Femur (tissue), 1 donor: ENCODE measurements at regions not wholly inside any gene's neighbourhood (a gene's known extent, or its start where the extent isn't known, plus 50 kb on each side); places are given as distances from the start of the nearest gene placed in this dataset.
A peak's percentile ranks its signal among the peaks of the same experiment; 100 is the strongest.

Experiments used
- DNase-seq: peaks from one replicate; pipeline ENCODE4 v3.0.0-alpha.2; 2017

DNA sequence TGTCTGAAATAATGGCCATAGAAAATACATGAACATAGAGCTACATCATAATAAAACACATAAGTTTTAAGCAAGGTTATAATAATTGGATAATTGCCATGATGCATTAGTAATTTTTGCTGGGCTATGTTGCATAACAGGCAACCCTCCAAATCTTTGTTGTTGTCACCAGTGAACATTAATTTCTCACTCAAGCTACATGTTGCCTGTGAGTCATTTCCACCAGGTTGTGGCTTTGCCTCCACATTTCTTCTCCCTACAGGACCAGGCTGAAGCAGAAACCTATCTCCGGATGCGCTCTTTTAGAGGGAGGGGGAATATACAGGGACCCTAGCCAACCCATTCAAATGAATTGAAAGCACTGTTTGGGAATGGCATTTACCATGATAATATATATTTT lies 347.7 kb downstream of the GABRG1 start:
- DNase-seq = no peak

DNA sequence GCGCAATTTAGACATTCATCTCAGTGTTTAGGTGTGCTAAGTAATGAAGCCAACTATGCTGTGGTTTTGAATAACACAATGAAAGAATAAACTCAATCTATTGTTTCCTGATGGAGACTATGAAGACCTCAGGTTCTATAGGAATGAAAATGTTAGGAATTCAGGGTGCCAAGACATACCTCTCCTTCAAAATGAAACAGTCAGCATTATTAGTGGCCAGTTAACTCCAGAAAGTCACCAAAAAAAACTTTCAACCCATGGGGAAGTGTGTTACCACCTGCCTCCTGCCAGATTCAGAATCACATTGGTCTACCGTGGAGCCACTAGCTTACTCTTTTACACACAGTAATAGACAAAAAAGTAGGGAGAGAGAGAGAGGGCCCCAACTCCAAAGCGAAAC lies 352.9 kb downstream of the GABRG1 start:
- no peak for DNase-seq

DNA sequence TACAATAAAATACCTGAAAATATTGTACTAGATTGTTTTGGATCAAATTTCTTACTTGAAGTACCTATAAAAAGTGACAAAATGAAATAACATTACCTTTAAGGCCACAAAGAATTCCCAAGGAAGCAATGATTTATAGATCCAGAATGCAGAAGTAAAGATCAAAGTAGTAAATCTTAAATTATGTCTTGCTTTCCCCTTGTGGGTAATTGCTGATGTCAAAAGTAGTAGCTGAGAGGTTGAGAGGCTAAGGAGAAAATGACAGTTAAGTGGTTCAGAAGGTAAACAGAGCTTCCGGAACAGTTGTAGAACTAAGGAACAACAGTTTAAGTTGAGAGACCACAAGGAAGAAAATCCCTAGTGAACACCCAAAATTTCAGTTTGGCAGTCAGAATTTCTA lies 358.3 kb downstream of the GABRG1 start:
- no peak for DNase-seq

DNA sequence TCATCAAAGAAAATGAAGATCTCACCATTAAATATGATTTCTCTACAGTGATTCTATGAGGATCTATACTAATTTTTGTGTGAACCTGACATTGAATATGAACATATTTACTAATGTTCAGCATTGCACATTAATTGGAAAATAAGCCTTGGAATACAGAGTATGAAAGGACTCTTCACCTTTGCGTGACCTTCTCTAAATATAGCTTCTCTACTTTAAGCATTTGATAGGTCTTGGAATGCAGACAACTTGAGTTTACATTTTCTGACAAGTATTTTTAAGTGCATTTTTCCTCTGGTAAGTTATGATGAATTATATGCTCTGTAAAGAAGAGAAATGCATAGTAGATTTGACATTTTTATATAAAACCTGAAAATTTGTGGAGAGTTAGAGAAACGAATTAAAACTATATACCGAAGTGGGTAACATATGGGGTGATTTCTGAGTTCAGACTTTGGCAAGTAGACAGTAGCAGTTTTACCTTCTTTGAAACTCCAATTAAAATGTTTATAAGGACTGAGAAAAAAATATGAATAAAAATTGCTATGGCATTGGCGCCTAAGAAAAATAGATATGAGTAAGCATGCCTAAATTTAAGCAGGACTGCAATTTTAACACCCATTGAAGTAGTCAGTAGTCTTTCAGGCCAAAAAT lies 371.9 kb downstream of the GABRG1 start:
- DNase-seq = no peak

DNA sequence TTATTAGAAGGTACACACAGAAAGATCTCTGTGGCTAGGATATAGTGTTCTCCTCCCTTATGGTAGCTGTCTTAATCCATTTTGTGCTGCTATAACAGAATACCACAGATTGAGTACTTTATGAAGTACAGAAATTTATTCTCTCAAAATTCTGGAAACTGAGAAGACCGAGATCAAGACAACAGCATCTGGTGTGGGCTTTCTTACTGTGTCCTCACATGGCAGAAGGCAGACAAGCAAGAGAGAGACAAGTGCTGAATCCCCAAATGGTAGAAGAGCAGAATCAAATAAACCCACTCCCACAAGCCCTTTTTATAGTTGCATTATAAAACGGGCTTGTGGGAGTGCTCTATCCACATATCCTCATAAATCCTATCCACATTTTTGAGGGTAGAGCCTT lies 373.1 kb downstream of the GABRG1 start:
- no peak for DNase-seq

DNA sequence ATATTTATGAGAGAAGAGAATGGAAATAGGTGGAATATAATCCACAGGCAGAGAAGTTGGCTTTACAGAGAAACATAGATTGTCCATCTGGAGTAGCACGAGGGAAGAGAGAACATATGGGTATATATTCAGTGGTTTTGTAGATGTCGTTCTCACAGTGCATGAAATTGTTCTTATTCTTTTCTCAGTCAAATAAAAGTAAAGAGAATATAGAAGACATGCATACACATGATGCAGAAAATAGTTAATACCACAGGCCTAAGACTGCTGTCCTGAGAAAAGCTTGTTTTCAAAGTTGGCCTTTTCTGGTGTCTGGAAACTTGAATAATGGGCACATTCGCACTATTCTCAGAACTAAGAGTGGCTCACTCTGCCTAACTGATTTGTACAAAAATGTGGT lies 378.1 kb downstream of the GABRG1 start:
- no peak for DNase-seq

DNA sequence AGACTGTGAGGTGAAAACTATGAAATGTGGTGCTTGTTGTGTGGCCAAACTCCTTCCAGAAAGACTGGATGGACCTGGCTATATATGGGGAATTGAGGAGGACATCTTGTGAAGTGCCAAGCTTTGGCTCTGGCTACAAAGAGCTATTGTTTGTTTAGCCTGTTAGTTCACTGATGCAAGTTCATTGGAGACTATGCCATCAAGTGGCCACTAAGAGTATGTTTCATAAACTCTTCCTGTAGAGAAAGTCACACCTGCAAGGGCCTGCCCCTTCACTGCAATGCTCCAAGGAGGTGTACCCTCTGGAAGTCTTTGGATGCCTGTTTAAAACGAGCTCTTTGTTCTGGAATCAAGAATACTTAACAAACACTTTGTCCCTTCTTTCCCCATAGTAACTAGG lies 382.0 kb downstream of the GABRG1 start:
- no peak for DNase-seq

DNA sequence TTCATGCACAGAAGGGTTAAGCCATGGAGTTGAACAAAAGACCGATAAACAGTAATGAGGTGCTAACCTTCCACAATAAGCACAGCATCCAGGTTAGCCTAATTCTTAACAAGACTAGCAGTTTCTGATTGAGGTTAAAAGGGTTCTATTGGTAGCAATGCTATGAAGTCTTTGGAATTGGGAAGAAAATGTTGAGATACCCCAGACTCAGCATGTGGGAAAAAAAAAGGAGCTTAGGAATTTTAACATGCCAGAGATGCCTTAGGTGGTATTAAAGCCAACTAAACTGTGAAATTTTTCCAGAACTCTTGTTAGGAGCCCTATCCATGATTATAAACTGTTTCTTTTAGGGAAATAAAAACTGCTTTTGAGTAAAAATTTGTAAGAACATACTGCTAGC lies 391.7 kb downstream of the GABRG1 start:
- no peak for DNase-seq

DNA sequence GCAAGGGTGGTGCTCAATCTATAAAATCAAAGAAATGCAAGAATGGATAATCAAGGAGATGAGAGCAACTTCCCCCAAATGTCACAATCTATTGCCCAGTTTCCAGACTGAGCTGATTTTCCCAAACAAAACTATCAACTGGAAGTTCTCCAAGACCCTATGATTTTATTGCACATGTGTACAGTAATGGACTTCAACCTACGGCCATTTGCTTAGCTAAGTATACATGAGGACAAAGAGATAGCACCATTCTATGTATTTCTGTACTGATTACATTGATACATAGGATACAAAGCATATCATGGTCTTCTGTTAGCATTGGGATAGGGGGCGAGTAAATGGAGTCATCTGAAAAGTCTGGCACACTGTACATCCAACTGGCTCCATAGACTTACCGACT lies 407.8 kb downstream of the GABRG1 start:
- no peak for DNase-seq

DNA sequence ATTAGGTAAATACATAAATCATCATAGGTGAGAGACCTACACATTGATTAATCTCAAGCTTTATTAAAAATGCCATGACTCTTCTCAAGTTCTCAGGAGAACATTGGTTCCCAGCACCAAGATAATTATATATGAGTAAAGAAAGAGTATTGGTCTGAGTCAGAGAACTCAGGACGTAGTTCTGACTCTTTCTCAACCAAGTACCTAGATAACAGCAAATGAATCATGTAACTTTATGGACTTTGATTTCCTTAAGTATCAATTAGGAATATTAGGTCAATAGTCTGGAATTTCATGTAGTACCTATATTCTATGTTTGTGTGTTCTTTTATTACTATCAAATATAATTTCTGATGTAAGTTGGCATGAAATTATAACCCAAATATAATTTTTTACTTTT lies 409.9 kb downstream of the GABRG1 start:
- DNase-seq = no peak

DNA sequence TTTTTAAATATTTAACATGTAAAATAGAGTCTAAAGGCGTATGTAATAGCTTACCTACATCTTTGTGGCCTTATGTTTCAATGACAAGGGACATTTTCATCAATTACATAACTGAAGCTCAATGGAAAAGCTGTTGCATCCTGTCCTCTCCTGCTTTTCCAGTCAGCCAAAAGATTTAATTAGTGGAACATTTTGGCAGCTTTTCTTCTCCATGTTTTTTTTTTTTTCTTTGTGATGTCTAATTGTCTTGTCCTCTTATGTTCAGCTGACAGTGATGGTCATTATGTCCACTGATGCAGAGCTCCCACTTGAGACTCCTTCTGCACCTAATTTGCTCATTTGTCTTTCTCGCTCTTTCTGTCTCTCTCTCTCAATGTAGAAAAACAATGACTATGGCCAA lies 422.2 kb downstream of the GABRG1 start:
- no peak for DNase-seq

DNA sequence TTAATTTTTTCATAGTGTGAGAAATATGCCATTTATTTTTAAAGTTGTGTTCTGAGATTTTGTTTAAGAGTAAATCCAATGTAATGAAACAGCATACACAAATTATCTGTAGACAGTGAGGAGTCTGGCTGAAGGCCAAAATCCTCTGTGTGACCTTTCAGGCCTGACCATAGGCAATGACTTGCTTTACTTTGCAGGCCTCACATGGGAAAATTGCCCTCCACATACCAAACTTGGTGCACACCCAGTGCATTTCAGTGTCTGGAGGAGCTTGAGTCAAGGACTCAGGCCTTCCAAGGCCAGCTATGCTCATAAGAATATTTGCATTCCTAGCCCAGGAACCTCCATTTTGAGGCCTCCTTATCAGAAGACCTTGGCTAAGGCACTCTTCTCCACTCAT lies 430.1 kb downstream of the GABRG1 start:
- DNase-seq = no peak

DNA sequence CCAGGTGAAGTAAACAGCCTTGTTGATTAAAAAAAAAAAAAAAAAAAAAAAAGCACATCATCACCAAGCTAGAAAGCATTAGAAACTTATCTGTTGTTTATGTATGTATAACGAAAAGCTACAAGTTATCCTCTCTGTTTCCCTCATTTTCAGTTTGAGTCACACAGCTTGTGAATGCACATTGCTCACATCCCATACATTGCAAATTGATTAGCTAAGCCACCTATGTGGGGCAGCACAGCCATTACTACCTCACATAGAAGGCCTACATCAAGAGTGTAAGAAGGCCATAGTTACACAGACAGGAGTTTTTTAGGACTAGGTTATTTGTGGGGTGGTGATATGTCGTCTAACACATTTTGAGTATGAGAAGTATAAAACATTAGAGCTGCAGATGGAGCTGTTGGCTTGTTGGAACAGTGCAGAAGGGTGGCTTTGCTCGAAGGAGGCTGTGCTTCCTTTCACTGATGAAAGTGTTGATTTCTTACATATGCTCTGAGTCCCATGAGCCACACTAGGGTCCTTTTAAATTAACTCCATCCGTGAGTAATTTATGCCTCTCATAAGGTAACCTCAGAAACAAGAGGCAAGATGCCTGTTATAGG lies 431.6 kb downstream of the GABRG1 start:
- DNase-seq = no peak

DNA sequence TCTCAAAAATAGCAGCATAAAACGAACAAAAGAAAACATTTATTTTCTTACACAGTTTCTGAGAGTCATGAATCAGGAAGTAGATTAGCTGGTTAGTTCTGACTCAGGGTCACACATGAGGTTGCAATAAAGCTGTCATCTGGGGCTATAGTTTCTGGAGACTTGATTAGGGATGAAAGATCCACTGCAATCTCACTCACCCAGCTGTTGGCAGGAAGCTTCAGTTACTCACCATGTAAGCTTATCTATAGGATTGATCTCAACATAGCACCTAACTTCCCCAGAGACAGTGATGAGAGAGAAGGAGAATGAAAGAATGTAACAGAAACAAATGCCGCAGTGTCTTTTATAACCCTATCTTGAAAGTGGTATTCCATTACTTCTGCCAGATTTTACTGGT lies 435.5 kb downstream of the GABRG1 start:
- DNase-seq = no peak

DNA sequence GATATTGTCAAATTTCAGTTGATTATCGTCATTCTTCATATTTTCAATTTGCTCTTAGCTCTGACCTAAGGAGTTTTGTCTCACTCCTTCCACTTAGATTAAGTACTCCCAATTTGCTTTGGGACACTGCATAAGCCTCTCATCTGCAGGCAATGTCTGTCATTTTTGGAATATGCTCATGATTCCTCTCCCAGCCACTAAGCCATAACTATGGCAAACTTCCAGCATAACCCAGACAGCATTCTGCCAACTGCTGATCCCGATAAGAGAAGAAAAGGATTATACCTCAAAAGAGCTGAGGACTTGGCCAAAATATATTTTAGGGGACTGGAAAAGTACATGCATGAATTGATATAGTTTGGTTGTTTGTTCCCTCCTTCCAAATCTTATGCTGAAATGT lies 444.4 kb downstream of the GABRG1 start:
- DNase-seq = no peak

DNA sequence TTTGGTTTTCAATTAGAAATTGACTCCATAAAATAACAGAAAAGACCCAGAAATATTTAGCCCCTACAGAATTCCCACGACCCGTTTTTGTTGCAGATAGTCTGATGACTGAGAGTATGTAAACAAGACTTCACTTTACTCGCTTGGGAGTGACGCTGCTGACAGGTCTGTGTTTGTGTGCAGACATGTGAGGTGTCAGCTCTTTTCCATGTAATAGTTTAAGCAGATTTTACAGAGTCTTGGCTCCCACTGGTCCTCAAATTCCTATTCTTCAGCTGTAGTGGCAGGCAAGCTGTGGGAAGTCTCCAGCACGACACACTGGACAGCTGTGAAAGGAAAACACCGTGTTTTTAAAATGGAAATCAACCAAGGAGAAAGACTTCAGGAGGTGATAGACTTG lies 455.7 kb downstream of the GABRG1 start:
- no peak for DNase-seq

DNA sequence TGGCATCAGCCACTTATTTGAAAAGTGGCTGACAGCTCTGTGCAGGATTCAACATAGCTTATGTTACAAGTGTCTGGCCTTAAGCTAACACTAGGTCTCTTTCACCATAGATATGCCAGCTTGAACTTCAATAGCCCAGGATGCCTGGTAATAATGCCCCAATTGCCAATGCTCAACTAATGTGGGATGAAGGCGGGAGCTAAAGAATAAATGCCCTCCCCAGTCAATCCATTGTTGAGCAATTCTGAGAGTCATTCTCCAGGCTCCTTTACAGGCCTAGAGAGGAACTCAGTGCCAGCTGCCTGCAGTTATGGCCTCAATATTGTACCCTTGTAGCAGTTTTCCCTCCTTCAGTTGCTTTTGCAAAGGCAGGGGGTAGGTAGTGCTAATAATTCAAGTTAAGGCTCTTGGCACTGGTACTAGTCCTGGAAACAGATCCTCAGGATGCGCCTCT lies 460.2 kb downstream of the GABRG1 start:
- DNase-seq = no peak

DNA sequence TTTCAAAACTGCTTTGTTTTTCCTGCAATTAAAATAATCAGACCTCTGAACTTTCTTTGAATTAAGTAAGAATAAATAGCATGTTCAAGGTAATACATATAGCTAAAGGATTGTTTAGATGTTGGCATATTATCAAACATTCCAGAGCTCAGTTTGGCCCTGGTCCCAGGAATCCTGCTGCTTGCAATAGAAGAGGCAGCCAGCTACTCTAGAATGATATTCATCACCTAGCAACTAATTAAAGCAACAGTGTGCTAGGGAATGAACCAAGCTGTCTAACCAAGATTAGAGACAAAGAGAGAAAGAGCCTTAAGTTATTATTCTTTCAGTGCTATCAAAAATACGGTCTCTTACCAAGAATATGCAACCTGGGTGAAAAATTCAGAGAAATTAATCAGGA lies 460.9 kb downstream of the GABRG1 start:
- DNase-seq = peak; percentile 81

DNA sequence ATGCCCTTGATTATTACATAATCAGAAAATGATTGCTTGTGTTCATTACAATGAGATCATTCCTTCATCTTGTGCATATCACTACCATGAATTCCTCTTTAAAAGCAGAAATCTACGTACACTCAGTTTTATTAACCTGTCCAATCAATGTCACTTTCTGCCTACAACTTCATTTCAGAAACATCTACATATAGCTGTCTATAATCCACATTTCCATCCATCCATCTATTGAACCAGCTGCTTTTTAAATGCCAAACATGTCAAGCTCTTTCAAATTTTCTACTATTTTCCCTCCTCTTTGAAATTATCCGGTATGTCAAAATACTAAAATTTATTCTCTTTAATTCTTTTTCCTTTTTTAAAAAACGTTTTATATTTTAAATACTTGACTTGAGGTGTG lies 462.0 kb downstream of the GABRG1 start:
- DNase-seq = no peak

DNA sequence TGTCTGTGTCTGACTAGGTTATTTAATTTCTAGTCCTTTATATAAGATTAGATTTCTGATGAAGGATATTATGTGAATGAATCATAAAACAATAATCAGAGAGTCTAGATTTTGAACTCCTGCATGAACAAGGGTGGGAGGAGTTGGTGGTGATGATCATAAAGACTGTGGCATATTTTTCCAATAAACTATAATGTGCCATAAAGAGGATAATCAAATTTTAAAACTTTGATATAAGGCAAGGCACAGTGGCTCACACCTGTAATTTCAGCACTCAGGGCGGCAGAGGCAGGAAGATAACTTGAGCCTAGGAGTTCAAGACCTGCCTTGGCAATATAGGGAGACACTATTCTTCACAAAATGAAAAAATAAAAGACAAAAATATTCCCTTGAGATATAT lies 473.3 kb downstream of the GABRG1 start:
- DNase-seq = no peak

DNA sequence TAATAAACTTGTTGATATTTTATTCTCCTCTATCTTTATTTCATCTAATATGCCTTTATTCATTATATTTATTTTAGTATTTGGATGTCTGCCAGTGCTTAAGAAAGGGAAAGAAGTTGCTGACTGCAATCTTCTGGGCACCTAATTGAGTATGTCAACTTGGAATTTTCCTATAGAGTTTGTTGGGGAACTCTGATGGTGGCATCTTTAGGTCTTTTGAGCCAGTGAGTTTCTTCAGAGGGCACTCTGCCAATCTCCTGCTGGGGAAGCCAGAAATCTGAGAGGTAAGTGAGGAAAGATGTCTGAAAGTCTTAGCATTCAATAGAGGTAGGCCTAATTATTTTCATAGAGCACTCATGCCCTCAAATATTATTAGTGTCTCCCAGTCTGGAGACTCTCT lies 475.0 kb downstream of the GABRG1 start:
- no peak for DNase-seq

DNA sequence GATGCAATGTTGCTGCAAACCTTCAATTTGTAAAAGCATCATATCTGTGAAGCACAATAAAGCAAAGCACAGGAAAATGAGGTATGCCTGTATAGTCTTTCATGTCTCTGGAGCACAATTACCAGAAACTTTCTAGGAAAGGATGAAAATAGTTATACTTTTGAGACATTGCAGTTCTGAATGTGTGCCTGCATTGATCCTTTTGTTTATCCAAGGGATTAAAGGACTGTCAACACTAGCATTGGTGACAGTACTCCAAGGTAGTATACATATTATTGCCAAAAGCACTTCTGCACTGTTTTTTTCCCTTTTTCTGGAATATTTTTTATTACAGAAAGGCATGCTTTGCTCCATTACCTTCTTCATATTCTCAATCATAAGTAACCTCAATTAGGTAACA lies 476.0 kb downstream of the GABRG1 start:
- DNase-seq = no peak

DNA sequence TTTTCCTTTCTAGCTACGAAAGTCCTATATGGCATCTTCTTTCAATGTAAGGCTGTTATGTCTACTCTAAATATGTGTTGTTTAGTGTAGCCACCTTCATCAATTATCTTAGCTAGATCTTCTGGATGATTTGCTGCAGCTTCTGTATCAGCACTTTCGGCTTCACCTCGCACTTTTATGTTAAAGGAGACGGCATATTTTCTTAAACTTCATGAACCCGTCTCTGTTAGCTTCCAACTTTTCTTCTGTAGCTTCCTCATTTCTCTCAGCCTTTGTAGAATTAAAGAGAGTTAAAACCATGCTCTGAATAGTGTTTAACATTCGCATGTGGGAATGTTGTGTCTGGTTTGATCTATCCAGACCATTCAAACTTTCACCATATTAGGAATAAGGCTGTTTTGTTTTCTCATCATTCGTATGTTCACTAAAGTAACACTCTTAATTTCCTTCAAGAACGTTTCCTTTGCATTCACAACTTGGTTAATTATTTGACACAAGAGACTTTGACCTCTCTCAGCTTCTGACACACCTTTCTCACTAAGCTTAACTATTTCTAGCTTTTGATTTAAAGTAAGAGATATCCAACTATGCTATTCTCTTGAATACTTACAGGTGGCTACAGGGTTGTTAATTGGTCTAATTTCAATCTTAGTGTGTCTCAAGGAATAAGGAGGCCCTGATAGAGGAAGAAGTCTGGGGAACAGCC lies 476.8 kb downstream of the GABRG1 start:
- no peak for DNase-seq

DNA sequence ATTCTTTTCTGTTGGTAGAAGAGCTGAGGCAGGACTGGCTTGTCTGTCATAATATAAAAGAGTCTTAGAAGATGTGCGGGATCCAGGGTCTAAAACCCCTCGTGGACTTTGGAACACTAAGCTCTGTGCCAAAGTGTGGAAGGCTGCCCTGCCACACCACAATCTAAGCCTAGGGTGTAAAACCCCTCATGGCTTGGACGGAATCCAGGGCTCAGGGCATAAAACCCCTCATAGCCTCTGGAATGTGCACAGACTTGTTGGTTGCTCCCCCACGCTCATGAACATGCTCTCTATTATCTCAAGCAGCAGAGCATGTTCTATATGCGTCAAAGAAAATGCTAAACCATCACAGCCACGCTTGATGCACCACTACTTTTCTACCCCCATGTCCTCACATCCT lies 483.6 kb downstream of the GABRG1 start:
- no peak for DNase-seq

DNA sequence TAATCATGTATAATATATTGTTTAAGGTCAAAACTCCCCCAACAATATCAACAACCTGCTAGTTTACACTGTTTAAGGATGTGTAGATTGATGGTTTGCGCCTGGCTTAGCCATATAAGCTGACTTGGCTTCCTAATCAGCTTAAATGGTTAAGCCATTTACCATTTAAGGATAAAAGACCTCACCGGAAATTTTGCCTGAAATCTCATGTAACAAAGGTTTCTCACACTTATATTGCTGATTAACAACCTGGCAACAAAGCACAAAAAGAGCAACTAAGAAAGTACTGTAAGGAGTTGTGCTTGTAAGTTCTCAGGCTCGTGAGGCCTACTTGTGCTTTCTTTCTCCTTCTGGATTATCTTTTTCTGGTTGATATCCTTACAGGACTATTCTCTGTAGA lies 485.2 kb downstream of the GABRG1 start:
- no peak for DNase-seq
